DMS53 treated with DMSO at 0.1 percent for 48 hours (cell line): ENCODE measurements at regions not wholly inside any gene's neighbourhood (a gene's known extent, or its start where the extent isn't known, plus 50 kb on each side); places are given as distances from the start of the nearest gene placed in this dataset.

Experiments used
- DNase-seq: peaks from one replicate; lab custom pipeline; 2025; ENCODE audit not compliant: unreplicated experiment; lab: John Stamatoyannopoulos, UW

GRCh38 chr15:69962561-69962960 lies 135.2 kb downstream of the TLE3 start:
- DNase-seq: no peak

GRCh38 chr15:69963385-69963784 lies 134.3 kb downstream of the TLE3 start:
- DNase-seq: no peak

GRCh38 chr15:69971771-69972170 lies 125.9 kb downstream of the TLE3 start:
- no peak for DNase-seq

- DNase-seq: no peak
Measured at GRCh38 chr15:69972436-69972835, 125.3 kb downstream of the TLE3 start.

GRCh38 chr15:69973102-69973714 lies 124.5 kb downstream of the TLE3 start:
- peak; percentile 34 for DNase-seq

- DNase-seq: no peak
Measured at GRCh38 chr15:69973880-69974279, 123.8 kb downstream of the TLE3 start.

GRCh38 chr15:69974321-69974720 lies 123.4 kb downstream of the TLE3 start:
- DNase-seq: no peak

- no peak for DNase-seq
Measured at GRCh38 chr15:69976366-69976994, 121.2 kb downstream of the TLE3 start.

GRCh38 chr15:69978603-69979002 lies 119.1 kb downstream of the TLE3 start:
- DNase-seq: no peak

- DNase-seq: peak; percentile 16
Measured at GRCh38 chr15:69979262-69979661, 118.5 kb downstream of the TLE3 start.

GRCh38 chr15:69979783-69980182 lies 117.9 kb downstream of the TLE3 start:
- DNase-seq: no peak

GRCh38 chr15:69980341-69981059 lies 117.2 kb downstream of the TLE3 start:
- DNase-seq: no peak

GRCh38 chr15:69982037-69982436 lies 115.7 kb downstream of the TLE3 start:
- DNase-seq: no peak

- no peak for DNase-seq
Measured at GRCh38 chr15:69983696-69984265, 113.9 kb downstream of the TLE3 start.

- peak; percentile 28 for DNase-seq
Measured at GRCh38 chr15:69987492-69988489, 109.9 kb downstream of the TLE3 start.

GRCh38 chr15:69988541-69989225 lies 109.0 kb downstream of the TLE3 start:
- DNase-seq: no peak

- DNase-seq: no peak
Measured at GRCh38 chr15:69990566-69991421, 106.9 kb downstream of the TLE3 start.

GRCh38 chr15:69991551-69991980 lies 106.2 kb downstream of the TLE3 start:
- DNase-seq: no peak

GRCh38 chr15:69992348-69992747 lies 105.4 kb downstream of the TLE3 start:
- no peak for DNase-seq
